SK-N-SH treated with all-trans-retinoic acid at 6 μM for 48 hours (cell line): ENCODE measurements at regions not wholly inside any gene's neighbourhood (a gene's known extent, or its start where the extent isn't known, plus 50 kb on each side); places are given as distances from the start of the nearest gene placed in this dataset.

Source experiments
- ARNTL ChIP-seq: fragments of 450-650 bp; formaldehyde crosslinking; IDR thresholded peaks from 2 replicates; pipeline ENCODE4 v1.5.0; 2020; ENCODE audit warnings: low read depth, mild to moderate bottlenecking, moderate library complexity, borderline replicate concordance
- CSDC2 ChIP-seq: fragments of 250-450 bp; sonication (Bioruptor Pico); IDR thresholded peaks from 2 replicates; pipeline ENCODE4 v1.5.0; 2020; ENCODE audit warnings: mild to moderate bottlenecking, moderate library complexity
- GLIS3 ChIP-seq: fragments of 250-450 bp; sonication (Bioruptor Pico); IDR thresholded peaks from 2 replicates; pipeline ENCODE4 v1.5.0; 2020; ENCODE audit warnings: mild to moderate bottlenecking, moderate library complexity
- OSR1 ChIP-seq: fragments of 250-450 bp; sonication (Bioruptor Pico); IDR thresholded peaks from 2 replicates; pipeline ENCODE4 v1.8.0; 2022; ENCODE audit warnings: moderate library complexity, mild to moderate bottlenecking, inconsistent platforms
- RARB ChIP-seq: fragments of 250-450 bp; sonication (Bioruptor Pico); IDR thresholded peaks from 2 replicates; pipeline ENCODE4 v1.8.0; 2021; ENCODE audit warnings: mild to moderate bottlenecking, moderate library complexity
- SNAI2 ChIP-seq: fragments of 250-450 bp; sonication (Bioruptor Pico); IDR thresholded peaks from 2 replicates; pipeline ENCODE4 v1.5.0; 2020; ENCODE audit warnings: mild to moderate bottlenecking, moderate library complexity
- TOX ChIP-seq: fragments of 250-450 bp; sonication (Bioruptor Pico); IDR thresholded peaks from 2 replicates; pipeline ENCODE4 v1.8.0; 2021; ENCODE audit warnings: mild to moderate bottlenecking, moderate library complexity, borderline replicate concordance
- TSHZ2 ChIP-seq: fragments of 250-450 bp; sonication (Bioruptor Pico); IDR thresholded peaks from 2 replicates; pipeline ENCODE4 v1.5.0; 2020; ENCODE audit warnings: mild to moderate bottlenecking, moderate library complexity
- ZFP3 ChIP-seq: fragments of 250-450 bp; sonication (Bioruptor Pico); IDR thresholded peaks from 2 replicates; pipeline ENCODE4 v1.5.0; 2020; ENCODE audit warnings: mild to moderate bottlenecking, moderate library complexity
- ZNF565 ChIP-seq: fragments of 450-650 bp; formaldehyde crosslinking; conservative IDR thresholded peaks from 2 replicates; pipeline ENCODE4 v1.5.0; 2020; ENCODE audit warnings: low read depth, mild to moderate bottlenecking, moderate library complexity
- ZNF70 ChIP-seq: fragments of 450-650 bp; formaldehyde crosslinking; IDR thresholded peaks from 2 replicates; pipeline ENCODE4 v1.5.0; 2020; ENCODE audit warnings: mild to moderate bottlenecking, moderate library complexity
- TF ChIP-seq, protein P1 (sequence below): fragments of 250-450 bp; sonication (Bioruptor Pico); IDR thresholded peaks from 2 replicates; pipeline ENCODE4 v1.8.0; 2020; ENCODE audit warnings: mild to moderate bottlenecking, moderate library complexity, borderline replicate concordance
- TF ChIP-seq, protein P2 (sequence below): fragments of 250-450 bp; sonication (Bioruptor Pico); IDR thresholded peaks from 2 replicates; pipeline ENCODE4 v1.8.0; 2021; ENCODE audit warnings: low read depth, mild to moderate bottlenecking, moderate library complexity, borderline replicate concordance
- TF ChIP-seq, protein P3 (sequence below): fragments of 250-450 bp; sonication (Bioruptor Pico); IDR thresholded peaks from 2 replicates; pipeline ENCODE4 v1.5.1; 2021; ENCODE audit warnings: mild to moderate bottlenecking, moderate library complexity

GRCh38 chr2:22829791-22830190, 555.2 kb upstream of the KLHL29 start:
- TF ChIP-seq SNAI2: no peak
- no peak for TF ChIP-seq TOX (CRISPR knock-in tag)
- no peak for TF ChIP-seq CSDC2 (CRISPR knock-in tag)
- TF ChIP-seq TSHZ2 (CRISPR knock-in tag): no peak
- no peak for TF ChIP-seq ARNTL (CRISPR knock-in tag)
- TF ChIP-seq ZFP3: no peak
- TF ChIP-seq, protein P1, sequence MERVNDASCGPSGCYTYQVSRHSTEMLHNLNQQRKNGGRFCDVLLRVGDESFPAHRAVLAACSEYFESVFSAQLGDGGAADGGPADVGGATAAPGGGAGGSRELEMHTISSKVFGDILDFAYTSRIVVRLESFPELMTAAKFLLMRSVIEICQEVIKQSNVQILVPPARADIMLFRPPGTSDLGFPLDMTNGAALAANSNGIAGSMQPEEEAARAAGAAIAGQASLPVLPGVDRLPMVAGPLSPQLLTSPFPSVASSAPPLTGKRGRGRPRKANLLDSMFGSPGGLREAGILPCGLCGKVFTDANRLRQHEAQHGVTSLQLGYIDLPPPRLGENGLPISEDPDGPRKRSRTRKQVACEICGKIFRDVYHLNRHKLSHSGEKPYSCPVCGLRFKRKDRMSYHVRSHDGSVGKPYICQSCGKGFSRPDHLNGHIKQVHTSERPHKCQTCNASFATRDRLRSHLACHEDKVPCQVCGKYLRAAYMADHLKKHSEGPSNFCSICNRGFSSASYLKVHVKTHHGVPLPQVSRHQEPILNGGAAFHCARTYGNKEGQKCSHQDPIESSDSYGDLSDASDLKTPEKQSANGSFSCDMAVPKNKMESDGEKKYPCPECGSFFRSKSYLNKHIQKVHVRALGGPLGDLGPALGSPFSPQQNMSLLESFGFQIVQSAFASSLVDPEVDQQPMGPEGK: no peak
- TF ChIP-seq, protein P2, sequence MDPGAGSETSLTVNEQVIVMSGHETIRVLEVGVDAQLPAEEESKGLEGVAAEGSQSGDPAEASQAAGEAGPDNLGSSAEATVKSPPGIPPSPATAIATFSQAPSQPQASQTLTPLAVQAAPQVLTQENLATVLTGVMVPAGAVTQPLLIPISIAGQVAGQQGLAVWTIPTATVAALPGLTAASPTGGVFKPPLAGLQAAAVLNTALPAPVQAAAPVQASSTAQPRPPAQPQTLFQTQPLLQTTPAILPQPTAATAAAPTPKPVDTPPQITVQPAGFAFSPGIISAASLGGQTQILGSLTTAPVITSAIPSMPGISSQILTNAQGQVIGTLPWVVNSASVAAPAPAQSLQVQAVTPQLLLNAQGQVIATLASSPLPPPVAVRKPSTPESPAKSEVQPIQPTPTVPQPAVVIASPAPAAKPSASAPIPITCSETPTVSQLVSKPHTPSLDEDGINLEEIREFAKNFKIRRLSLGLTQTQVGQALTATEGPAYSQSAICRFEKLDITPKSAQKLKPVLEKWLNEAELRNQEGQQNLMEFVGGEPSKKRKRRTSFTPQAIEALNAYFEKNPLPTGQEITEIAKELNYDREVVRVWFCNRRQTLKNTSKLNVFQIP (CRISPR knock-in tag): no peak
- no peak for TF ChIP-seq ZNF70 (CRISPR knock-in tag)
- TF ChIP-seq, protein P3, sequence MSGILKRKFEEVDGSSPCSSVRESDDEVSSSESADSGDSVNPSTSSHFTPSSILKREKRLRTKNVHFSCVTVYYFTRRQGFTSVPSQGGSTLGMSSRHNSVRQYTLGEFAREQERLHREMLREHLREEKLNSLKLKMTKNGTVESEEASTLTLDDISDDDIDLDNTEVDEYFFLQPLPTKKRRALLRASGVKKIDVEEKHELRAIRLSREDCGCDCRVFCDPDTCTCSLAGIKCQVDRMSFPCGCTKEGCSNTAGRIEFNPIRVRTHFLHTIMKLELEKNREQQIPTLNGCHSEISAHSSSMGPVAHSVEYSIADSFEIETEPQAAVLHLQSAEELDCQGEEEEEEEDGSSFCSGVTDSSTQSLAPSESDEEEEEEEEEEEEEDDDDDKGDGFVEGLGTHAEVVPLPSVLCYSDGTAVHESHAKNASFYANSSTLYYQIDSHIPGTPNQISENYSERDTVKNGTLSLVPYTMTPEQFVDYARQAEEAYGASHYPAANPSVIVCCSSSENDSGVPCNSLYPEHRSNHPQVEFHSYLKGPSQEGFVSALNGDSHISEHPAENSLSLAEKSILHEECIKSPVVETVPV: no peak
- TF ChIP-seq OSR1 (CRISPR knock-in tag): no peak
- no peak for TF ChIP-seq RARB (CRISPR knock-in tag)
- no peak for TF ChIP-seq GLIS3 (CRISPR knock-in tag)
- no peak for TF ChIP-seq ZNF565
